GM12874 (cell line): ENCODE measurements at regions not wholly inside any gene's neighbourhood (a gene's known extent, or its start where the extent isn't known, plus 50 kb on each side); places are given as distances from the start of the nearest gene placed in this dataset.

Experiments used
- TF ChIP-seq, protein P1 (sequence below): IDR thresholded peaks from 2 replicates; pipeline ENCODE4 v1.5.1; 2011; ENCODE audit warnings: low read depth, mild to moderate bottlenecking, control low read depth, low read length, moderate library complexity; ENCODE audit not compliant: insufficient read depth

DNA sequence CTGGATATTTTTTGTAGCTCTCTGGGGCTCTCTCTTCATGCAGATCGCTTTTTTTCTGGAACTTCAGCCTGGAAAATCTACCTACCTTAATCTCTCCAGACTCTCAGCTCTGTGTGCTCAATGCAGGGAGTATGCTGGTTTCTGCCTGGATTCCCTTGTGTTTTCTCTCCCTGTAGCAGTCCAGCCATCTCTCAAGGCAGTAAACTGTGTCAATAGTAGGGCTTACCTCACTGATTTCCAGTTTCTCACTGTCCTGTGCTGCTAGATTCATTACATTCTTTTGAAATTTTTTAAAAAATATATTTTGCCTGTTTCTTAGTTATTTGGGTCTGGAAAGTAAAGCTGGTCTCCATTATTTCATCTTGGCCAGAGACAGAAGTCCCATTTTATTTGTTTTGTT lies 951.4 kb downstream of the NR2F1-AS1 start:
- TF ChIP-seq, protein P1, sequence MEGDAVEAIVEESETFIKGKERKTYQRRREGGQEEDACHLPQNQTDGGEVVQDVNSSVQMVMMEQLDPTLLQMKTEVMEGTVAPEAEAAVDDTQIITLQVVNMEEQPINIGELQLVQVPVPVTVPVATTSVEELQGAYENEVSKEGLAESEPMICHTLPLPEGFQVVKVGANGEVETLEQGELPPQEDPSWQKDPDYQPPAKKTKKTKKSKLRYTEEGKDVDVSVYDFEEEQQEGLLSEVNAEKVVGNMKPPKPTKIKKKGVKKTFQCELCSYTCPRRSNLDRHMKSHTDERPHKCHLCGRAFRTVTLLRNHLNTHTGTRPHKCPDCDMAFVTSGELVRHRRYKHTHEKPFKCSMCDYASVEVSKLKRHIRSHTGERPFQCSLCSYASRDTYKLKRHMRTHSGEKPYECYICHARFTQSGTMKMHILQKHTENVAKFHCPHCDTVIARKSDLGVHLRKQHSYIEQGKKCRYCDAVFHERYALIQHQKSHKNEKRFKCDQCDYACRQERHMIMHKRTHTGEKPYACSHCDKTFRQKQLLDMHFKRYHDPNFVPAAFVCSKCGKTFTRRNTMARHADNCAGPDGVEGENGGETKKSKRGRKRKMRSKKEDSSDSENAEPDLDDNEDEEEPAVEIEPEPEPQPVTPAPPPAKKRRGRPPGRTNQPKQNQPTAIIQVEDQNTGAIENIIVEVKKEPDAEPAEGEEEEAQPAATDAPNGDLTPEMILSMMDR: no peak

DNA sequence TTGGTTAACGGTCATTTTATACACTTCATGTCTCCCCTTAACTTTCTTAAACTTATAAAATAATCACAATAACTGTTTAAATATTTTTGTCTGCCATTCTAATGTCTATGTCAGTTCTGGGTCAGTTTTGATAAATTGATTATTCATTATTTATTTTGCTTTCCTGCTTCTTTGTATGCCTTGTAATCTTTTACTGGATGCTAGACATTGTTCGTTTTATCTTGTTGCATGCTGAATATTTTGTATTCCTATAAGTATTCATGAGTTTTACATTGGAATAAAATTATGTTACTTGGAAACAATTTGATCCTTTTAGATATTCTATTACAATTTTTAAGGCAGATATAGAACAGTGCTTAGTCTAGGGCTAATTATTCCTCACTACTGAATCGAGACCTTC lies 952.0 kb downstream of the NR2F1-AS1 start:
- TF ChIP-seq, protein P1: no peak

DNA sequence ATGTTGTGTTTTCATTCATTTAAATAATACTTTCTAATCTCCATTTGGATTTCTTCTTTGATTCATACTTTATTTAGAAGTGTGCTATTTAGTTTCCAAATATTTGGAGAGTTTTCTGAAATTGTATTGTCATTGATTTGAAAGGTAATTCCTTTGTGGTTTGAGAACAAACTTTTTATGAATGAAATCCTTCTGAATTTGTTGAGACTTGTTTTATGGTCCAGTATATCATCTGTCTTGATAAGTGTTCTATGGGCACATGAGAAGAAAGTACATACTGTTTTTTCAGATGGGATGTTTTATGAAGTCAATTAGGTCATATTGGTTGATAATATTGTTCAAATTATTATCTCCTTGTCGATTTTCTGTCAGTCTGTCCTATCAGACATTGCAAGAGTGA lies 953.8 kb downstream of the NR2F1-AS1 start:
- TF ChIP-seq, protein P1: no peak

DNA sequence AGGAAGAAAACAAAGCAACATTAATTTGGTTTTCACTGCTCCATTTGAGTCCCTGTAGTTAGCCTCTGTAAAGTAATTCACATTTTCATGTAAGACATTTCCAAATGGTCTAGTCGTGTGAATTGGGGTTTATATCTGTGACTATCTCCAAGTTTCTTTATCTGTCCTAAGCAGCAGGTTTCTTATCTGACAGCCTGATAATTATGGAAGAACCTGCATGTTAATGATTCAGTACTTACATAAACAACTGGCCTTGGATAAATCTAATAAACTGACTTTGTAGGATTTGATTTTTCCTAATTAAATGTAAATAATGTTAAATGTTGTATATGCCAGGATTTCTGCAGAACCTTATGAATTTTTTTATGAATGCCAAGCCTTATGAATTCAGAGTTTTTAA lies 964.9 kb downstream of the NR2F1-AS1 start:
- TF ChIP-seq, protein P1: no peak

DNA sequence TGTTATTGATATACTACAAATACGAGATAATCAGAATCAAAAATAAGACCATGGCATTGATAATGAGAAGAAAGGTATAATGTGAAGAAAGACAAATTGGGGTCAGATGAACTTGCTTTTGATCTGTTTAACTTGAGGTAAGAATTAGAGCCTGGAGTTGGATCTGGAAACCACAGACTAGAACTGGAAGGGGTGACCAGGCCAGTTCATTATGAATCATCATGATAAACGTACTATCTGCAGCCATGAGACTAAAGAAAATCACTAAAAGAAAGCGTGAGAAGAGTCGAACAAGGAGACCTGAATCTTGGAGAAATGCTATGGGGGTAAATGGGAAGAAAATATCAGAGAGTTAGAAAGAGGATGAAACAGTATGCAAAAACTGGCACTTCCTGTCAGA lies 967.5 kb downstream of the NR2F1-AS1 start:
- TF ChIP-seq, protein P1: no peak

DNA sequence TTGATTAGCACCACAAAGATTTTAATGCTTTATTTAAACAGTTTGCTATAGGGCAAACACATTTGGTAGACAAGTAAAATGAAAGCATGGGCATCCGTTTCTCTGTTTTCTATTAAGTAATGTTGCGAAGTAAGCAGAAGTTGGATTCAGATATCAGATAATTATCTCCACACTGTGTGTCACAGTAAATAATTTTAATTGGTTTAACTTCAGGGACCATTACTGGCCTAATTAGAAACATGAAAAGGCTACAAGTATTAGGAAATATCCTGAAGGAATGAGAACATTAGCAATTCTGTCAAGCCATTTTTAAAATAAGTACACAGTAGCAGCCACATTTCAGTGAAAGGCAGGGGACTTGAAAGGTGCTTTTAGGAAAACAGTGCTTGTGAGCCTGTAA lies 975.4 kb downstream of the NR2F1-AS1 start:
- TF ChIP-seq, protein P1: no peak

DNA sequence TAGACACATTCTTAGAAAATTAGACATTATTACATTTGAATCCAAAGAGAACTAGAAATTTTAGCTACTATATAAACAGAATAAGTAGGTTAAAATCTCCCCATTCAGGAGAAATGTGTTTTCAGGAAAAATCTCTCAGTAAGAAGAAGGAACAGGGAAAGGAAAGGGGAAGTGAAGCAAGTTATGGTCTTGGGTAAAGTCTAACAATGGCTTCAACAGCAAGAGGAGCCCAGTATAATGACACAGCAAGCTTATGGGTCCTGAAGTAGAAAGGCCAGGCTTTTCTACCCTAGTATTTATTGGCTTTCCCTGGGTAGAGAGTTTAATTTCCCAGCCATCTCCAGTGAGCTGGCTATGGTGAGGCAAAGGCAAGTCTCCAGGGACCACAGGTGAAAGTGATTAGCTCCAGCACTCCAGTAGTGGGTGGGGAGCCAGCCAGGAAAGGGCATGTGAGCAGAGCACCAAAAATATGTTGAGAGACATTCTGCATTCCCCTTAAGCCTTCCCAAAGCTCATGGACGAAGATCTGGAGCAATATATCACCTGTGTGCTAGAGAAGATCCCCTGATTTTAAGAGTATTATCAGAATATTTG lies 981.7 kb downstream of the NR2F1-AS1 start:
- TF ChIP-seq, protein P1: no peak
